Stomach (tissue), 4 donors: ENCODE measurements at regions not wholly inside any gene's neighbourhood (a gene's known extent, or its start where the extent isn't known, plus 50 kb on each side); places are given as distances from the start of the nearest gene placed in this dataset.

Experiments
- CTCF ChIP-seq, 7 experiments: fragments of 450-650 bp in 4 of 7; fragments of 200-600 bp in 3 of 7; sonication (generic) in 3 of 7; IDR thresholded peaks; one replicate each; pipeline ENCODE4 v1.5.1; 2016 to 2019; ENCODE audit warnings: antibody characterized with exemption in 7 of 7, control low read depth in 2 of 7, mild to moderate bottlenecking in 1 of 7
- POLR2A ChIP-seq, 4 donors: fragments of 450-650 bp; IDR thresholded peaks; one replicate each; pipeline ENCODE4 v1.6.1; 2016; ENCODE audit warnings: antibody characterized with exemption in 4 of 4, control low read depth in 2 of 4, mild to moderate bottlenecking in 1 of 4, moderate library complexity in 1 of 4

DNA sequence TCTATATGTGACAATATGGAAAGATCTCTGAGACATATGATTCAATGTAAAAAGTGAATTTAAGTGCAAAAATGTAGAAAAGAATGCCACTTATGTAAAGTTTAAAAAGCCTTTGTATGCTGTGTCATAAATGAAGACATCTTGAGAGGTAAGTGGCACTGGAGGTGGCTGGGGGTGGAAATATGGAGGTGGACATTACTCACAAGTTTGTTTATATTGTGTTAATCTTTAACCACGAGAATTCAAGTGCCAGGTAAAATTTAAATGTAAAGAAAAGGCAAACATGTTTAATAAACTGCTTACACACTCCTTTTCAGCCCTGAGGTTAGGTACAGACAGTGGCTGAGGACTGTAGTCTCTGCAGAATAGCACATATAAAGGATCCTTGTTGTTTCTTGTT lies 235.1 kb downstream of the ABCC12 start:
- TF ChIP-seq CTCF (IDR thresholded peaks at IDR 0.05) = no peak
- no peak for TF ChIP-seq POLR2A (IDR thresholded peaks at IDR 0.05)
